AG04449 (cell line): ENCODE measurements at regions not wholly inside any gene's neighbourhood (a gene's known extent, or its start where the extent isn't known, plus 50 kb on each side); places are given as distances from the start of the nearest gene placed in this dataset.
"Not testable (repeated sequence)": the region's sequence is repeated elsewhere in the genome, so short reads cannot be mapped to it uniquely, and the experiment has no call there.

Source experiments
- CTCF ChIA-PET: fragments of 350-600 bp; formaldehyde crosslinking; extraction: SDS; loops from one replicate; lab custom pipeline; 2021; ENCODE audit warnings: antibody characterized with exemption; lab: Yijun Ruan, JAX
- POLR2A ChIA-PET: fragments of 400-600, 350-600 bp; formaldehyde crosslinking; extraction: SDS; loops from one replicate; lab custom pipeline; 2020; ENCODE audit warnings: antibody characterized with exemption, inconsistent platforms; lab: Yijun Ruan, JAX
- DNase-seq: peaks from one replicate; pipeline ENCODE4 v3.0.0-alpha.2; 2010; ENCODE audit warnings: low read depth, low spot score
- H3K4me3 ChIP-seq: 2 replicates; pipeline ENCODE4 v1.5.1; 2011; ENCODE audit warnings: low read depth, mild to moderate bottlenecking, control low read depth, low read length
- TF ChIP-seq, protein P1 (sequence below): IDR thresholded peaks from one replicate; pipeline ENCODE4 v1.5.1; 2011; ENCODE audit warnings: mild to moderate bottlenecking, moderate library complexity, low read length, control low read depth, inconsistent platforms; ENCODE audit not compliant: insufficient read depth; ENCODE audit errors: missing control alignments

DNA sequence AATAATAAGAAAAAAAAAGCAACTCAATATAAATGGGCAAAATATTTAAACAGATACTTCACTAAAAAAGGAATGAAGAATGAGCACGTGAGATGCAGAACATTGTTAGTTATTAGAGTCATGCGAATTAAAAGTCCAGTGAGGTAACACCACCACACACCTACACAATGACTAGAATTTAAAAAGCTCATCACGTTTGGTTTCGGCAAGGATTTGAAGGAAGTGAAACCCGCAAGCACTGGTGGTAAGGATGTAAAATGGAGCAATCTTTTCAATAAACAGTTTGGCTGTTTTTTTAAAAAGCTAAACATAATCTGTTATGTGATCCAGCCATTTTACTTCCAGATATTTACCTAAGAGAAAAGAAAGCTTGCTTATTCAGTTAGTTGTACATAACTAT, 1181.6 kb upstream of the CELF4 start:
- DNase-seq, result no peak
- POLR2A ChIA-PET, result no interaction called here
- CTCF ChIA-PET, result no interaction called here
- TF ChIP-seq, protein P1, sequence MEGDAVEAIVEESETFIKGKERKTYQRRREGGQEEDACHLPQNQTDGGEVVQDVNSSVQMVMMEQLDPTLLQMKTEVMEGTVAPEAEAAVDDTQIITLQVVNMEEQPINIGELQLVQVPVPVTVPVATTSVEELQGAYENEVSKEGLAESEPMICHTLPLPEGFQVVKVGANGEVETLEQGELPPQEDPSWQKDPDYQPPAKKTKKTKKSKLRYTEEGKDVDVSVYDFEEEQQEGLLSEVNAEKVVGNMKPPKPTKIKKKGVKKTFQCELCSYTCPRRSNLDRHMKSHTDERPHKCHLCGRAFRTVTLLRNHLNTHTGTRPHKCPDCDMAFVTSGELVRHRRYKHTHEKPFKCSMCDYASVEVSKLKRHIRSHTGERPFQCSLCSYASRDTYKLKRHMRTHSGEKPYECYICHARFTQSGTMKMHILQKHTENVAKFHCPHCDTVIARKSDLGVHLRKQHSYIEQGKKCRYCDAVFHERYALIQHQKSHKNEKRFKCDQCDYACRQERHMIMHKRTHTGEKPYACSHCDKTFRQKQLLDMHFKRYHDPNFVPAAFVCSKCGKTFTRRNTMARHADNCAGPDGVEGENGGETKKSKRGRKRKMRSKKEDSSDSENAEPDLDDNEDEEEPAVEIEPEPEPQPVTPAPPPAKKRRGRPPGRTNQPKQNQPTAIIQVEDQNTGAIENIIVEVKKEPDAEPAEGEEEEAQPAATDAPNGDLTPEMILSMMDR, result no peak
- no peak overlapping the region for H3K4me3 ChIP-seq

DNA sequence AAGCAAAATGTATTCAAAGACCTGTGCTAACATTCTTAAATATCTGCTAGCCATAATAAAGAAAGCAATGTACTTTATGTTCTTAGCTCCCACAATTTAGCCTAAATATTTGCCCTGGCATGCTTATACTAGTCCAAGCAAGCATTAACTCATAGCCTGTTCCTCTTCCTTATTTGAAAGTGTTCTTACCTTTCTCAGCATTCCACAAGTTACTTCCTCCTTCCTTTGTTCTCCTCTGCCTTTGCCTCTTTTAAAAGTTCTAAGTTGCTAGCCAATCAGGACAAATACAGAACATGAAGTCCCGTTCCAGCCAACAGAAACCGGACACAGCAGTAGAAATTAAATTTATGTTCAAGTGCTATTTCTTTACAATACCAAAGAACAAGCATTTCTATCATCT, 1154.6 kb upstream of the CELF4 start:
- POLR2A ChIA-PET, DNase-seq, CTCF ChIA-PET, H3K4me3 ChIP-seq: not testable (repeated sequence)

DNA sequence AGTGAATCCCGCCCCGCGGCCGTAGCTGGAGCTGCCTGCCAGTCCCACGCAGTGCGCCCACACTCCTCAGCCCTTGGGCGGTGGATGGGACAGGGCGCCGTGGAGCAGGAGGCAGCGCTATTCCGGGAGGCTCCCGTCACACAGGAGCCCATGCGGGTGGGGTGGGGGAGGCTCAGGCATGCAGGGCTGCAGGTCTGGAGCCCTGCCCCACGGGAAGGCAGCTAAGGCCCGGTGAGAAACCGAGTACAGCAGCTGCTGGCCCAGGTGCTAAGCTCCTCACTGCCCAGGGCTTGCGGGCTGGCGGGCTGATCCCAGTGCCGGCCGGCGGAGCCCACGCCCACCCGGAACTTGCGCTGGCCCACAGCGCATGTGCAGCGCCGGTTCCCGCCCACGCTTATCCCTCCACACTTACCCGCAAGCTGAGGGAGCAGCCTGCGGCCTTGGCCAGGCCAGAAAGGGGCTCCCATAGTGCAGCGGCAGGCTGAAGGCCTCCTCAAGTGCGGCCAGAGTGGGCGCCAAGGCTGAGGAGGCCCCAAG, 1152.8 kb upstream of the CELF4 start:
- ChIA-PET POLR2A (no interaction called here), CTCF (no interaction called here)
- DNase-seq, result no peak
- TF ChIP-seq, protein P1, result no peak
- H3K4me3 ChIP-seq, result no peak overlapping the region

DNA sequence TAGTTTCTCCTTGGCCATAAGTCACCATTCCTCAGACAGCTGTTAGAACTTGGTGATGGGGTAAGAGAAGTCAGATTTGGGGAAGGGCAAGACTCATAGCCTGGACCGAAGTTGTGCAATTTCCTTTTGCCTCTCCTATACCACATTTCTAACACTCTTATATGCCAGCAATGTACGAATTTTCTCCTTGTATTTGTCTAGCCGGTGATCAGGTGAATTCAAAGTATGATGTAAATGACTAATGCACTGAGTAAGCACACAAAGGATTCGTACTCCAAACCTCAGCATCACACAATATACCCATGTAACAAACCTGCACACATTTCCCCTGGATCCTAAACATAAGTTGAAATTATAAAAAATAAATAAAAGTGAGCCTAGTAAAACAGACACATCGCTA, 1143.5 kb upstream of the CELF4 start:
- TF ChIP-seq, protein P1, result no peak
- POLR2A ChIA-PET, result no interaction called here
- CTCF ChIA-PET, result no interaction called here
- DNase-seq, result no peak
- no peak overlapping the region for H3K4me3 ChIP-seq

DNA sequence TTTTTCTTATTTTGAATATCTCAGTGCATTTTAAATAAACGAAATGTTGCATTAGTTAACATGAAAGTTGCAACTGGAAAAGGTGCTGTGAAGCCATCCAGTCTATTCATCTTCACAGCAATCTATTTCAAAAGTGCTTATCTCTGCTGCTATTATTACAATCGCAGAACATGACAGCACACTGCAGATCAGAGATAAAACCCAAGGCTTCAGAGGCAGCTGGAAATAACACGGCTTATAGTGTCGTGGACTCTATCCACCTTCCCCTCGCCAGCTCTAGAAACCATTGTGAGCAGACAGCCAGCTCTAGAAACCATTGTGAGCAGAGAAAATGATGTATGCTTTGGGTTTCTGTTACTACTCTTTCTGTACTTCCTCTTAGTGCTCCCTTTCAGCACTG, 1140.8 kb upstream of the CELF4 start:
- POLR2A ChIA-PET, result no interaction called here

DNA sequence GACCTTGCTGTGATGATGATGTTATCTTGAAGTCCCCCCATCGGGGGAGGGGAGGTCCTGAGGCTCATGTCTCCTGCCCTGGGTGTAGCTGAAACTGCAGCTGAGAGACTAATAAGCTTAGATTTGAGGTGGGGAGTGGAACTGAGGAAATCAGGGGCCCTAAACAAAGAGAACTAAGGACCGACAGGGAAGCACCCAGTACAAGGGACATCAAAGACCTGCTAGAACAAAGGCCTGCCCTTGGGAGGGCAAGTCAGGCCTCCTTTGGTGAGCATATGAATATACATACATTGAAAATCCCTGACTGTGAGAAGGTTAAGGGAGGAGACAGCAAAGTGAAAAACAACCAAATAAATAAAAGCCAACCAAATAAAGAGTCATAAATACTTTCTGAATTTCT, 1132.5 kb upstream of the CELF4 start:
- ChIA-PET POLR2A (no interaction called here), CTCF (no interaction called here)
- DNase-seq, result no peak
- H3K4me3 ChIP-seq, result no peak overlapping the region
- TF ChIP-seq, protein P1, result no peak

More for the DNA sequence above, 1140.8 kb upstream of the CELF4 start:
- DNase-seq, result no peak
- TF ChIP-seq, protein P1, result no peak
- no peak overlapping the region for H3K4me3 ChIP-seq
- CTCF ChIA-PET, result no interaction called here

DNA sequence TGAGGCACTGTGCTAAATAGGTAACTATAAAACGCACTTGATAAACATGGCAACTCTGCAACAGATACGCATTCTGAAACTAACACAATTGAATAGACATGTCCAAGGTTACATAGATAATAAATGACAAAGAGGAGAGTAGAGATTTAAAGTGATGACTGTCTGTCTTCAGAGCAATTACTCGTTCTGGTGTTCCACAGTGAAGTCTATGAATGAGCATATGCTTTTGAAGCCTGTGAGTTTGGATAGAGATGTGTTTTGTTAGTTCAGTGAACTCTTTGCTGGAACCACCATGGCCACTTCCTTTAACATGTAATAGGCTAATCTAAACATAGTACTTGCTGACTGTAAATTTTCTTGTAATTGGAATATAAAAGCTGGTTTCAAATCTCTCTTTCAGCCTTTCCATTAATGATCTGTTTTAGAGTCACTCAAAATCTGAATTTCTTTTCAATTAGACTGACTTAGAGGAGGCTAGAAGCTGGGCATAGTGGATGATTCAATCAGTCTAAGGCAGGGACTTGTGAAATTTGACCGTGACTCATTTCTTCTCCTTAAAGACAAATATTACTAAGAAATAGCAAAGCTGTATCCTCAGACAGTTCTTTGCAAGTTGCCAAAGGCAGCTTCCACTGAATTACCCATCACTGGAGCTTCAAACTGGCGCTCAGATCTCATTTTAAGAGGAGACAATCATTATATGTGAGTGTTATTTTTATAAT, 1130.1 kb upstream of the CELF4 start:
- CTCF ChIA-PET, result no interaction called here
- TF ChIP-seq, protein P1, result no peak
- no peak for DNase-seq
- POLR2A ChIA-PET, result no interaction called here
- no peak overlapping the region for H3K4me3 ChIP-seq
